LoVo (cell line): ENCODE measurements at regions not wholly inside any gene's neighbourhood (a gene's known extent, or its start where the extent isn't known, plus 50 kb on each side); places are given as distances from the start of the nearest gene placed in this dataset.

Experiments
- DNase-seq: peaks from one replicate; pipeline ENCODE4 v3.0.0-alpha.2; 2016; ENCODE audit warnings: low spot score

- DNase-seq = no peak
These were observed 490.2 kb downstream of the TLE4 start for GRCh38 chr9:80061940-80062339.

DNA sequence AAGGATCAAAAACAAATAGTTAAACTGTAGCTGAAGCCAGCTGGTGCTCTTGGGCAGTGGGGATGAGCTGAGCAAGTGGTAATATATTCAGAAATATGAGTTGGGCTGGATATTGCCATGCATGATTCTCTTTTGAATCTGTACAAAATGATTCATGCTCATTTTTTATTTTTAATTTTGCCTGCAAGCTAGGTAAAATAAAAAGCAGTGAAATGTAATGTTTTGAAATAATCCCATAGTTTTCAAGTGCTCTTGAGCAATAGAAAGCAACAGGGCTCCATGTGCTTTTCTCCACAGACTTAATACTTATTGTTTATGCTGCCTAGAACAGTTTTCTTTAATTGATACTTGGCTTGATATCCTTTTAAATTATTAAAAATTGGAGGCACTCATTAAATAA lies 489.3 kb downstream of the TLE4 start:
- DNase-seq = no peak

DNA sequence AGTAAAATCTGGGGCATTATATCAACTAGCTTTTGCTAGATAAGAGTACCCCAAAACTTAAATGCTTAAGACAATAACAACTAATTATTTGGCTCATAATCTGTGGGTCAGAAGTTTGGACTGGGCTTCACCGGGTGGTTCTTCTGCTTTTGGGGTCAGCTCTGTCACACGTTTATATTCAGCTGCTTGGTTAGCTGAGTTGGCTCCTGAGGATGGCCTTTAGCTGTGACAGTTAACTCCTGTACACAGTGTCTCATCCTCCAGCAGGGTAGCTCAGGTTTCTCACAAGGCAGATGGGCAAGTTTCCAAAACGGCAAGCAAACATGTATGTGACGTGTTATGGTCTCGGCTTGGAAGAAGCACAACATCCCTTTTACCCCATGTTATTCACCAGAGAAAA lies 488.2 kb downstream of the TLE4 start:
- no peak for DNase-seq

GRCh38 chr9:80059191-80059590 lies 487.4 kb downstream of the TLE4 start:
- DNase-seq = no peak

DNA sequence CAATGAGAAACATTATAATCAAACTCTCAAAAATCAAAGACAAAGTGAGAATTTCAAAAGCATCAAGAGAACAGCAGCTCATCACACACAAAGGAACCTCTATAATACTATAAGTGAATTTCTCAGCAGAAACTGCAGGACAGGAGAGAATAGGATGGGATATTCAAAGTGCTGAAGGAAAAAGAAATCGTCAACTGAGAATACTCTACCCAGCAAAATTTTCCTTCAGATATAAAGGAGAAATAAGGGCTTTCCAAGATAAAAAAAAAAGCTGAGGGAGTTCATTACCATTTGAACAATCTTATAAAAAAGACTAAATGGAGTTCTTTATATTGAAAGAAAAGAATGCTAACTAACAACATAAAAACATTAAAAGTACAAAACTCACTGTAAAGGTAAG lies 481.1 kb downstream of the TLE4 start:
- no peak for DNase-seq

DNA sequence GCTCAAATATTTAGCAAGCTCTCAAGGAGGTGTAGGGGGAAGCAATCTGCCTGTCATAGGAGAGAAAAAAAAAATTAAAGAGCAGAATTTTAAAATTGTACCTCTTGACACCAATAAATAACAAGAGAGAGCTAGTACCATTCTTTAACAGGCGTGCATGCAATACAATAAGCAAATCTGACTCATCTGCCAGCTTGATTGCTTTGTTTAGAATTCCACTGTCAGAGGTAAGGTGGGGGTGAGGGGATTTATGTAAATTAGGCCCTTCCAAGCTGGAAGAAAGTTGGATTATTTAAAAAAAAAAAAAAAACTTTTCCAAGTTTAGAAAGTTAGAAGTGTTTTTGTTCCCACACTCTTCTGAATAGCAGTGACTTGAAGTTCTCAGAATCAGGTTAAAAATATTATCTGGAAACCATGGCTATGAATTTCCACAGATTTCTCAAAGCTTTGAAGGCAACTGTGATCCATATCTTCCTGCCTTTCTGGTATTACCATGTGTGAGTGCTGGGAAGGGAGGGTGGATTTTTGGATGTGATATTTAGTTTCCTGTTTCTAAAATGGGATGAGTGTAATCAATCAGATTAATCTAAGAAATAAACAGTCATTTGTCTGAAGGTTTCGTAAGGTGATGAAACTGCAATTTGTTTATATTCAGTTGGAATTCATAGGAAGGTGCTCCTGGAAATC lies 477.5 kb downstream of the TLE4 start:
- DNase-seq = no peak

- no peak for DNase-seq
These were observed 474.7 kb downstream of the TLE4 start for GRCh38 chr9:80046481-80046880.

DNA sequence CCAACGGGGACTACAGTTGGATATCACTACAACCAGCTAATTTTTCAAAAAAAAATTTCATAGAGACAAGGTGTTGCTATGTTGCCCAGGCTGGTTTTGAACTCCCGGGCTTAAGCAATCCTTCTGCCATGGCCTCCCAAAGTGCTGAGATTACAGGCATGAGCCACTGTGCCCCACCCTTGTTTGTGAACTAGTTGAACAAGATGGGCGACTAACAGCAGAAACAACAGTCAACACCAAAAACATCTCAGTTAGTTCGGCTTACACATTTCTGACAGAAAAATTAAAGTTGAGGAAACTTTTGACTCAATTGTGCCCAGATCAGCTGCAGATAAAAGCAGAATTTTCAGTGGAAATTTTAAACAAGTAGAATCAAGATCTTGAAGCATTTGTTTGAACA lies 470.1 kb downstream of the TLE4 start:
- DNase-seq = no peak

- no peak for DNase-seq
These were observed 468.7 kb downstream of the TLE4 start for GRCh38 chr9:80040457-80040856.

DNA sequence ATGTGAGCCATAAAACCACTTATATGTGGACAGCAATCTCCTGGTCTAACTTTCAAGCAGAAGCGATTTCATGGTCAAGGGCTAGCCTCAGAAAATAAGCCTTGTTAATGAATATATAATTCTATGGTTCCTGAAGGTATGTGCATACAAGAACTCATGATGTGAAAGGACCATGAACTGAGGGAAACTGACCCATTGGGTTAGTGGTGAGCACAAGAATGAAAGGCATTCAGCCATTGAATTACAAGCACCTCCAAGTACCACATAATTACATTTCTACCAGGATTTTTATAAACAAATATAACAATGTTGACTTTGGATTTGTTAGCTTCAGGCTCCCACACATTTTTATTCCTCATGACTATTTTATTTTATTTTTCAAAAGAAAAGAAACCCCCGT lies 459.0 kb downstream of the TLE4 start:
- no peak for DNase-seq

DNA sequence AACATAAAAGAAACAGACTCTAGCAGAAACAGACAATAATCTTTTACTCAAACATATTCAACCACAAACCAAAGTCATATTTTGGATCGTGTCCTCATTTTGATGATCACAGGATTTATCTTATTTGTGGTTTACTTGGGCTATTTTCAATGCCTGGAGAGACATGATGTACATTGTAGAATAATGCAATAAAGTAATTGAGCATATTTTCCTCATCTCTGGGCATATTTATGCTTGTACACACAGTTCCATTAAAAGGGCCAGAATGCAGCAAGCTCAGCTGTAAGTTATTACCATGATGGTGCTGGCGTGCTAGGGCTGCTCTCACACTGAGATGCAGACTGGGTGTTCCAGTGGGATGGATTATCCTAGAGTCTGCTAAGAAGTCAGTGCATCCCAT lies 456.7 kb downstream of the TLE4 start:
- DNase-seq = no peak

DNA sequence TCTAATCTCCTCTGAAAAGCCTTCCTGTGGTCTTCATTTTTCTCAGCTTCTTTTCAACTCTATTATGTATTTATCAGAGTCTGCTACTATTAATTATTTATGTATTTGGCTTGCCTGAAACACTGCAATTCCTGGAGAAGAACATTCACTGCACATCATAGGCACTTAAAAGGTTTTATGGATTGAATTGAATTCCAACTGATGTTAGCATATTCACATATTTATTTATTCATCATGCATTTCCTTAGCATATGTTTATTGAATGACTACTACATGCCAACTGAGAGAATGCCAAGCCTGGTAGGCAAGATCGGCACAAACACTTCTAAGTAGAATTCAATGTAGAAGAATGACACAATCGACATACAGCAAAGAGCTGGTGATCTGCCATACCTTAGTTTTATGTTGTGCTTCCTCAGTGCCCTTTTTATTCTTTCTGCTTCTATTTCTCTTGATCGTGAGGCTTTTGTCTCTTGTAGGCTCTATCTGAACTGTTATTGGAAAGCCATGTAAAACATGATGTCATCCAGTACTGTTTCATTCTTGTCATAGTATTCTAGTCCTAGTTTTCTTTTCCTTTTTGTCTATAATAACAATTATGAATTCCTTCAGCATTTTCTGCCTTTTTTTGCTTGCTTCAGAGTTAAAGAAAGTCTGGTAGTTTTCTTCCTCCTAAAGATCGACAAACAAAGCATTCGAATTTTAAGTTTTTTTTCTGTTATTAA lies 454.2 kb downstream of the TLE4 start:
- no peak for DNase-seq

DNA sequence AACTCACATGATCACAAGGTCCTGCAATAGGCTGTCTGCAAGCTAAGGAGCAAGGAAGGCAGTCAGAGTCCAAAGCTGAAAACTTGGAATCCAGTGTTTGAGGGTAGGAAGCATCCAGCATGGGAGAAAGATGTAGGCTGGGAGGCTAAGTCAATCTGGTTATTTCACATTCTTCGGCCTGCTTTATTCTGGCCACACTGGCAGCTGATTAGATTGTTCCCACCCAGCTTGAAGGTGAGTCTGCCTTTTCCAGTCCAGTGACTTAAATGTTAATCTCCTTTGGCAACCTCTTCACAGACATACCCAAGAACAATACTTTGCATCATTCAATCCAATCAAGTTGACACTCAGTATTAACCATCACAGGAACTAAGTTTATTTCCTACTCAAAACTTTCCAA lies 453.4 kb downstream of the TLE4 start:
- DNase-seq = no peak

DNA sequence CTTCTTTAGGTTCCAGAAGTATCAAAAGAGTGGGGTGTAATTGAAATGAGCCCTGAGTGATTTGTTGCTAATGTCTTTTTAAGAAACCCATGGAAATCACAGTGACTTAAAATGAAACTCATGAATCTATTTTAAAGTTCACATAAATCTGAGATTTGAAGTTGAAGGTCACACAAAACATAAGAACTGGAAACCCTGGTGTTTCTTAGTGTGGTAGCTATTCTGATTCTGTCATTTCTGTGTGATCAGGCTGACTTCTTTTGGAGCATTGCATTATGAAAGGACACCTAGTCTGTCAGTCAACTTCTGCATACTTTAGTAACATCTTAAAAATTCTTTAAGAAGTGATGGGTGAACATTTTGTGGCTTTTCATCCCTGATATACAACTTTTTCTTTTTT lies 448.8 kb downstream of the TLE4 start:
- no peak for DNase-seq

- no peak for DNase-seq
These were observed 448.3 kb downstream of the TLE4 start for GRCh38 chr9:80020056-80020455.

GRCh38 chr9:80013891-80014290 lies 442.1 kb downstream of the TLE4 start:
- DNase-seq = no peak

- no peak for DNase-seq
These were observed 441.0 kb downstream of the TLE4 start for GRCh38 chr9:80012557-80013330.

GRCh38 chr9:80009204-80009603 lies 437.4 kb downstream of the TLE4 start:
- DNase-seq = no peak

GRCh38 chr9:80004714-80005113 lies 432.9 kb downstream of the TLE4 start:
- no peak for DNase-seq

DNA sequence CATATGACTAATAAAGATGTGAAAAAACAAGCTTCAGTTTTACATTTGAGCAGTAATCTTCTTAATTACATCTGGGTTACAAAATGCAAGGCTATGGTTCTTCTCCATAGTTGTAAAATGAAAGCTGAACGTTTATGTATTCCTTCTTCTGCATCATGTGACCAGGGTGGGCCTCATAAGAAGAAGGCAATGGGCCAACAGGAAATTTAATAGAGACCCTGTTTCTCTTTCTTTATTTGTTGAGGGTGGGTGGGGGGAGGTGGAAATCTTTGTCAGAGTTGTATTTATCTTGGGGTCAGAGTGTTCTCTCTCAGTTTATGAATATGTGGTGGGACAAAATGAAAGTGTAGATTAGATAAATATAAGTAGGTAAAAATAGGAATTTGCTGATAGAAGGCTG lies 418.8 kb downstream of the TLE4 start:
- no peak for DNase-seq

DNA sequence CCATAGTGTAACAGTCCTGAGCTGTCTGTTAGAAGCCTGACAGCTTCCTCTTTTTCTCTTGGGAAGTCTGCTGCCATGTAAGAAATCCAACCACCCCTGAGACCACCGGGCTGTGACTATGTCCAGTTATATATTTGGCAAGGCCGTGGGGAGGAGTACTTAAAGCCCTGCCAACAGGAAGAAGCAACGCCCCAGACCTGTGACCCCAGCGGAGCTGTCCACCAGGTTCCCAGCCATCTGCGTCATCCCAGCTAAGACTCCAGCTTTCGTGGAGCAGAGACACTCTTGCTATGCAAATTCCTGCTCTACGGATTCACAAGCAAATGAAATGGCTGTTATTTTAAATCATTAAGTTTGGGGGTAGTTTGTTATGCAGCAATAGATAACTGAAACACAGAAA lies 417.3 kb downstream of the TLE4 start:
- no peak for DNase-seq

- no peak for DNase-seq
These were observed 416.4 kb downstream of the TLE4 start for GRCh38 chr9:79988126-79988525.

DNA sequence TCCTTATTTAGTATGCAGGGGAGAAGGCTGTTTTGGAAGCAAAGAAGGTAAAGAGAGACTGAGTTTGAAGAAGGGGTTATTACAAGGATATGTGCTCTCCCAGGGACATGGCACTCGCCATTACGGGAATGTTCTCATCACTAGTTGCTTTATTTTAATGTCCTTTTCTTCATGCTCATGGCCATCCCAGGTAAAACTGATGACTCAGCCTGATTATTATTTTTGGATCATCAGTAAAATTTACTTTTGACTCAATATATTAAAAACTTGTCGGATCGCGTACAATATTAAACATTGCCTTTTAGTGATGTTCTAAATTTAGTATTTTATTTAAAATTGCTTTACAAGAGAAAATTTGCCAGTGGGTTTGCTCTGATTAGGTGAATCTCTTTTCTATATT lies 414.7 kb downstream of the TLE4 start:
- no peak for DNase-seq
